ENCODE measurements at regions not wholly inside any gene's neighbourhood (a gene's known extent, or its start where the extent isn't known, plus 50 kb on each side); places are given as distances from the start of the nearest gene placed in this dataset.

DNA sequence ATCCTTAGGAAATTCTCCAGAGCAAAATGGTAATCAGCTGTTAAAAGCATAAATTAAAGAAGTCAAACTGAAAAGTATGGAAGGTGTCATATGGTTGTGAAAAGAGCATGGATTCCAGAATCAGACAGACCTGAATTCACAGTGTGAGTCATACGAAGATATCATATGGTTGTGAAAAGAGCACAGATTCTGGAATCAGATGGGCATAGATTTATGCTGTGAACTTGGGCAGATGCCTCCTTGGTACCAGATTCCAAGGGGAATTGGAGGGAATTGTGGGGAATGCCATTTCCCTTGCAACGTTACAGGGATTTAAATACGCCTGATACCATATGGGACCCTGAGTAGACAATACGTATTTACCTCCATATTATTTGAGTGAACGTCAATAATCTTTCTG is 183.7 kb downstream of the GALC start:
- Mint-ChIP-seq H3K27ac (no peak overlapping the region), H3K27me3 (no peaks in the 10 kb centered on the region), H3K36me3 (ENCODE audit: low read depth) (no peaks in the 10 kb centered on the region), H3K9me3 (no peaks in the 10 kb centered on the region), H3K4me1 (no peaks in the 10 kb centered on the region), H3K4me3 (no peak overlapping the region)
- ChIA-PET POLR2A (no interaction called here), CTCF (no interaction called here)
- DNase-seq = no peak

DNA sequence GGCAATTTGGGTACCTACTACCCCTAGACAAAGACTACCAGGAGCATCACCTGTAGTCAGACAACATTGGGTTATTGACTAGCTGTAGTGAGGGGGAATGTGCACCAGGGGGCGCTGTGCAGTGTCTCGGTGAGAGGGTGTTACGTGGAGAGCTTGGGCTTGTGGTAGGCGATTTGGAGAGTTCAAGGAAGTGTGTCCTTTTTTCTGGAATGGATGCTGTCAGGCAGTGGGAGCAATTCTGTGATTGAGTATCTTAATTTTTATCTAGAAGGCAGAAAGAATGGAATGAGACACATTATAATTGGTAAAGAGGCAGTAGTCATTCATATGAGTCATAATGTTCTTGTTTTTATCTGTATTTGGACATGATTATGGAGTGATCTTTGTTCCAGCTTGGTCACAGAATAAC is 187.7 kb downstream of the GALC start:
- no peak overlapping the region for H3K27ac Mint-ChIP-seq
- CTCF ChIA-PET = interaction anchor here (0.6 to 1.6 kb wide), 4 partner anchors 8 to 38 kb away, joined by 3 to 9 read pairs (median 3); no protein-coding TSS in a partner anchor
- no peaks in the 10 kb centered on the region for H3K4me1 Mint-ChIP-seq
- H3K9me3 Mint-ChIP-seq = no peaks in the 10 kb centered on the region
- DNase-seq = peak; percentile 56
- POLR2A ChIA-PET = no interaction called here
- peaks cover 3% of the 10 kb centered on the region for H3K27me3 Mint-ChIP-seq
- no peaks in the 10 kb centered on the region for H3K36me3 Mint-ChIP-seq (ENCODE audit: low read depth)
- no peak overlapping the region for H3K4me3 Mint-ChIP-seq

DNA sequence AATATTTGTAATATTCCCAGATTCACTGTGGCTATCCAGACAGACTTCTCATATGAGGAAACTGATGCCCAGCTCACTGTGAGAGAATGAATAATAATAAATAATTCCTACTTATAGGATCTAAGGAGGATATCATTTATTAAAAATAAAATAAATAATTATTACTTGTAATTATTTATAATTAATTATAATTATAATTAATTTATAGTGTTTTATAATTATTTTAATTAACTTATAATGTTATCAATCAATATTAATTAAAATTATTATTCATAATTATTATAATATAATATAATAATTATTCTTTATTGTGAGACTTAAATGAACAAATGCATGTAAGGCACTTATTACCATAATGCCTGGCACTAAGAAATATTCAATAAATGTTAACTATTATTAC is 192.8 kb downstream of the GALC start:
- CTCF ChIA-PET = no interaction called here
- H3K9me3 Mint-ChIP-seq = no peaks in the 10 kb centered on the region
- H3K27me3 Mint-ChIP-seq = peaks cover 3% of the 10 kb centered on the region
- H3K27ac Mint-ChIP-seq = no peak overlapping the region
- H3K4me3 Mint-ChIP-seq = no peak overlapping the region
- no peaks in the 10 kb centered on the region for H3K4me1 Mint-ChIP-seq
- no peaks in the 10 kb centered on the region for H3K36me3 Mint-ChIP-seq (ENCODE audit: low read depth)
- DNase-seq = no peak
- POLR2A ChIA-PET = no interaction called here

DNA sequence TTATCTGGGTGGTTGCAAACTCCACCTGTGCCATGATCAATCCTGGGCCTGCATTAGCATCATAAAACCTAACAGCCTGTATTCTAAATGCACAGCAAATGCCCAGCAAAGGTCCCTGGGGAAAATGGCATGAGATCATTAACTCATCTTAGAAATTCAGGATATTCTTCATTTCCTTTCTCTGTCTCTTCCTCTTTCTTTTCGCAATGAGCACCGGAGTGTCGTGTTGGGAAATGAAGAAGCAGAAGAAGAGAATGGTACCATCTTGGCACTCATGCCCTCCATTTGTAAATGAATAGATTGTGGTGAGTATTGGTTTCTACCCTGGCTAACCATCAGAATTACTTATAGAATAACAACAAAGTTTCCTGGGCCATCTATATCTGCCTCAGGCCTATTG is 193.6 kb downstream of the GALC start:
- no peak overlapping the region for H3K27ac Mint-ChIP-seq
- POLR2A ChIA-PET = no interaction called here
- CTCF ChIA-PET = no interaction called here
- peaks cover 3% of the 10 kb centered on the region for H3K27me3 Mint-ChIP-seq
- no peaks in the 10 kb centered on the region for H3K9me3 Mint-ChIP-seq
- DNase-seq = no peak
- no peaks in the 10 kb centered on the region for H3K4me1 Mint-ChIP-seq
- H3K4me3 Mint-ChIP-seq = no peak overlapping the region
- H3K36me3 Mint-ChIP-seq (ENCODE audit: low read depth) = no peaks in the 10 kb centered on the region

DNA sequence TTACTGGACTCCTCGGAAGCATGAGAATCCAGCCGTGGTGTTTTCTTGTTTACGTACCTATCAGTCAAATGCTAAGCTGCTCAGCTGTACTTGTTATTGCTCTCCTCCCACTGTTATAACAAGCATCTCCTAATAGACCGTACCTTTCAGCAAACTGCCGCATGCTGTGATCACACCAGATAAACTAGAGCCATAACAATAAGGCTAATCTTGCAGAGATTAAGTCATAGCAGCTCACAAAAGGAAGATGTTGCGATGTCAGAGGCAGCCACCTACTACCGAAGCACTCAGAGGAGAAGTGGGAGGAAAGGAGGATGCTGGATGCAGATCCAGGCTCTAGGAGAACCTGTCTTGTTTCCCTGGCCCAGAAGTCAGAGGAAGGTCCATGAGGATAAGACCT is 196.0 kb downstream of the GALC start:
- Mint-ChIP-seq H3K27me3 (peaks cover under 1% of the 10 kb centered on the region), H3K4me3 (no peak overlapping the region), H3K4me1 (no peaks in the 10 kb centered on the region), H3K27ac (no peak overlapping the region), H3K9me3 (no peaks in the 10 kb centered on the region), H3K36me3 (ENCODE audit: low read depth) (no peaks in the 10 kb centered on the region)
- CTCF ChIA-PET = no interaction called here
- POLR2A ChIA-PET = no interaction called here
- DNase-seq = no peak

DNA sequence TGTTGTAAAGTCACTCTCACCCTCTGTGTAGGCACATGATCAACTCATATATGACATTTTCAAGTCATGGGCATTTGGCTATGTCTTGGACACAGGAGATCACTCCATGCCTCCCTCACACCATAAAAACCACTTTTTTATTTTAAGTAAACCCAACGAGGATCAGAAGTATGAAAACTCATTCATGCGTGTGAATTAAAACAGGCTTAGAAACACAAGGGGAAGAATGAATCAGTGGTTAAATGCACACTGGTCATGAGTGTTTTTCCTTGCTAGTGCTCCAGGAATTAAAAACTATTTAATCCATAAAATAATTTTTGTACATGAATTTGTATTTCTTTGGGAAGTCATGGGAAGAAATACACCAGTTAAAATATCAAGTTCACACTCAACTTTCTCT is 198.4 kb downstream of the GALC start:
- Mint-ChIP-seq H3K36me3 (ENCODE audit: low read depth) (no peaks in the 10 kb centered on the region), H3K9me3 (no peaks in the 10 kb centered on the region), H3K4me3 (no peak overlapping the region), H3K4me1 (no peaks in the 10 kb centered on the region), H3K27ac (no peak overlapping the region), H3K27me3 (no peaks in the 10 kb centered on the region)
- ChIA-PET POLR2A (no interaction called here), CTCF (no interaction called here)
- DNase-seq = no peak

DNA sequence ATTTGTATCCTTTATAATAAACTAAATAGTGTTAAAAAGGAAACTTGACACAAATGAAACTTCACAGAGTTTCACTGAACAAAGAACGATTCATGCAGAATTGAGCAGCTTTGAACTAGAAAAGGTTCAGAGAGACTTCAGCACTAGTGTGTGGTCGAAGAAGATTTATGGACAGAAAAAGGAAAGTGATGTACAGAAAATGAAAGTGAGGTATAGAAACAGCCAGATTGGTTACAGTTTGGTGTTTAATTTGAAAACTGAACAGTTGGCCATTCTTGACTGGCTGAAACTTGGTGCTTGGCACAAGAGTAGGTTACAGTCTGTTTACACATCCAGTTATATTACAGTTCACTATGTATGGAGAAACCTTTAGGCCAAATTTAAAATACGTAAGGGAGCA is 207.1 kb downstream of the GALC start:
- Mint-ChIP-seq H3K27me3 (no peaks in the 10 kb centered on the region), H3K4me1 (no peaks in the 10 kb centered on the region), H3K9me3 (no peaks in the 10 kb centered on the region), H3K36me3 (ENCODE audit: low read depth) (no peaks in the 10 kb centered on the region), H3K4me3 (no peak overlapping the region), H3K27ac (no peak overlapping the region)
- ChIA-PET POLR2A (no interaction called here), CTCF (no interaction called here)
- no peak for DNase-seq

DNA sequence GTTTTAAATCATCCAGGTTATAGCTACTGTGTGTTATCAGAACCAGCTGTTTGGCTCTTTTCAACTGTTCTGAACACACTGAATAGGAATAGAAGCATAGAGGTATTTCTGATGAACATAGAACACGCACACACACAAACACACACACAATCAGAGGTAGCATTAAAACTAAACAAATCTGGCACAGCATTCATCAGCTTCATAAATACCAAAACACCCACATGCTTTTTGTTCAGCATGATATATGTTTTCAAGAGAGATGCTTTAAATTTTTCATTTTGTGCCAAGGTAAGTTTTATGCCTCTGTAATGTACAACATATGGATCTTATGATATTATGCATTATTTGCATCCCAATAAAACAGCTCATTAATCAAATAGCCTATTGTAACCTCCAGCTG is 208.6 kb downstream of the GALC start:
- Mint-ChIP-seq H3K9me3 (peaks cover 4% of the 10 kb centered on the region), H3K4me1 (no peaks in the 10 kb centered on the region), H3K27me3 (no peaks in the 10 kb centered on the region), H3K4me3 (no peak overlapping the region), H3K27ac (no peak overlapping the region), H3K36me3 (ENCODE audit: low read depth) (no peaks in the 10 kb centered on the region)
- no peak for DNase-seq
- ChIA-PET POLR2A (no interaction called here), CTCF (no interaction called here)

DNA sequence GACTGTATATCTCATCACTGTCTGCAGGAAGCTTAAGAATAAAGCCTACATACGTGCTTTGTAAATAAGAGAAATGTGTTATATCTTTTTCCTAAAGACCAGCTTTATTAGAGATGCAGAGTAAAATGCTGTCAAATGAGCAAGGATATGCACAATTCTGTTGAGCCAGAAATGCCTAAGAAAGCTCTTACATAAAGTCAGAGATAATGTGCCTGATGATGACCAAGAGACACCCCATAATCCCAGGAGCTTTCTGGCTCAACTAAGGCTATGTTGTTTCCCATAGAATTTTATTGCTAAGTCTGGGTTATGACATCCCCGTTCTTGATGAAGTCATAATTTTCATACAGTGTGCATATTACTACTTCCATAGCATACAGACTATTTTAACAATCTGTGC is 209.9 kb downstream of the GALC start:
- peaks cover 4% of the 10 kb centered on the region for H3K9me3 Mint-ChIP-seq
- H3K4me3 Mint-ChIP-seq = no peak overlapping the region
- no peaks in the 10 kb centered on the region for H3K4me1 Mint-ChIP-seq
- CTCF ChIA-PET = no interaction called here
- H3K27ac Mint-ChIP-seq = no peak overlapping the region
- H3K36me3 Mint-ChIP-seq (ENCODE audit: low read depth) = no peaks in the 10 kb centered on the region
- H3K27me3 Mint-ChIP-seq = no peaks in the 10 kb centered on the region
- POLR2A ChIA-PET = no interaction called here
- DNase-seq = no peak

DNA sequence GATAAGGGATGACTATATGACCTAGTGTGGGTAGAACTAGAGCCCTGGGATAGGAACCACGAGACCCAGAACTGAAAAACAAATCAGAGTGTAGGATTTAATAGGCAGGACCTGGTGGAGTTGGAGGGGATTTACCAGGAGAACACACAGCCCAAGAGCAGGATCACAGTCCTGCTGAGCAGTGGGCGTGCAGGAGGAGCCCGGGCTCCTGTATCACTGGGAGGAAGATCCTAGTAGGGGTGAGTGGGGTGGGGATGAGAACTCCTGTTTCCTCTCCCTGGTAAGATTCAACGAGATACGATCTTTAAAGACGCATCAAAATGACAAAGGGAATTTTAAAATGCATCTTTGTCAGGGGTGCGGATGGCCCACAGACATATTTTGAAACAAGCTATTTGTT is 220.1 kb downstream of the GALC start:
- no peak overlapping the region for H3K27ac Mint-ChIP-seq
- no peaks in the 10 kb centered on the region for H3K36me3 Mint-ChIP-seq (ENCODE audit: low read depth)
- no peaks in the 10 kb centered on the region for H3K27me3 Mint-ChIP-seq
- no peak for DNase-seq
- no peak overlapping the region for H3K4me3 Mint-ChIP-seq
- no peaks in the 10 kb centered on the region for H3K9me3 Mint-ChIP-seq
- no peaks in the 10 kb centered on the region for H3K4me1 Mint-ChIP-seq
- POLR2A ChIA-PET = no interaction called here
- CTCF ChIA-PET = interaction anchor here (0.8 kb wide), 1 partner anchor 51 kb away, joined by 4 read pairs; no protein-coding TSS in a partner anchor

DNA sequence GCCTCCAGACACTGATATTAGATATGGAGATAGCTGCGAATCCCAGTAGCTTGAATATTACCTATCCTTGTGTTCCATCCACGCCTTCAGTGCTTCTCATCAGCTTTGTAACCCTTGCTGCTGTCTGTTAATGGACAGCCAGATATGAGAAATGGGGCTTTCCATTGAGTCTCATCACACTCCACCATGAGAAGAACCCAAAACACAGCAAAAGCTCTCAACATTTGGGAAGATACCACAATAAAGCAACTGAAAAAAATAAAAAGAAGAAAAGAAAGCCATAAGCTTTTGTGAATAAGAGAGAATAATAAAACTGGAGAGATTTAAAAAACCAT is 225.4 kb downstream of the GALC start:
- no peak for DNase-seq
- Mint-ChIP-seq H3K27ac (no peak overlapping the region), H3K4me1 (no peaks in the 10 kb centered on the region), H3K36me3 (ENCODE audit: low read depth) (no peaks in the 10 kb centered on the region), H3K4me3 (no peak overlapping the region), H3K9me3 (no peaks in the 10 kb centered on the region), H3K27me3 (no peaks in the 10 kb centered on the region)
- ChIA-PET POLR2A (no interaction called here), CTCF (no interaction called here)

DNA sequence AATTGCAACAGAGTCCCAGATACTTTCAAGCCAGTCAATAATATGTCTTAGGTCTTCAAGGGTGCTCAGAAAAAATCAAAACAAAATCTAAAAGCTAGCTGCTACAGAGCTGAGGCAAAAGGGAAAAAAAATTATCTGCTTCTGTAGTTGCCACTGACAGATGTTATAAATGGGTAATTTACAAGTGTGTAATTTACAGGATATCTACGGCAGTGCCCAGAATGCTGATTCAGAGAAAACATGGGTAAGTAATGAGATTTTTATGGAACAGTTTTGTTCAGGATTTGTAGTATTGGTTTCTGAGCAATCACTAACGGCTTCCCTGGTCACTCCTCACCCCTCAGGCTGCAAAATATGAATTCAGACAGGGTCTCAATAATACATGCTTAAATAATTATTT is 234.1 kb downstream of the GALC start:
- H3K4me3 Mint-ChIP-seq = no peak overlapping the region
- ChIA-PET CTCF (no interaction called here), POLR2A (no interaction called here)
- no peaks in the 10 kb centered on the region for H3K36me3 Mint-ChIP-seq (ENCODE audit: low read depth)
- peaks cover 4% of the 10 kb centered on the region for H3K27me3 Mint-ChIP-seq
- DNase-seq = no peak
- no peak overlapping the region for H3K27ac Mint-ChIP-seq
- H3K4me1 Mint-ChIP-seq = no peaks in the 10 kb centered on the region
- peaks cover 2% of the 10 kb centered on the region for H3K9me3 Mint-ChIP-seq

DNA sequence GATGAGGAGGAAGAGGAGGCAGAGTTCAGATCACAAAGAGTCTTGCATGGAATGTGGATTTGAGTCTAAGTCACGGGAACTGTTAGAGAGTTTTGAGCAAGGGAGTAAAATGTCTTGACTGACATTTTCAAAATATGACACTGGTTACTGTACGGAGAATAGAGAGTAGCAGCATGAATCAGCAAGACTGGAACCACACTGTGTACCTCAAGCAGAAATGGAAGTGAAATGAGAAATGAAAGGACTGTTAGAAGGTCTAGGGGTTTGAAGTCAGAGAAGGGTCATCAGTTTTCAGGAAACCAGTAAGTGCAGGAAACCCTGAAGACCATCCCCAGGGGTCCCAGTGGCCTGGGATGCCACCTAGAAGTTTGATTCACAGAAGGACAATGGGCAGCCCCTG is 236.3 kb downstream of the GALC start:
- Mint-ChIP-seq H3K27me3 (peaks cover 4% of the 10 kb centered on the region), H3K9me3 (peaks cover under 1% of the 10 kb centered on the region), H3K36me3 (ENCODE audit: low read depth) (no peaks in the 10 kb centered on the region), H3K4me3 (no peak overlapping the region), H3K4me1 (no peaks in the 10 kb centered on the region), H3K27ac (no peak overlapping the region)
- POLR2A ChIA-PET = no interaction called here
- CTCF ChIA-PET = interaction anchor here (1.9 kb wide), 1 partner anchor 12 kb away, joined by 7 read pairs; no protein-coding TSS in a partner anchor
- DNase-seq = no peak

DNA sequence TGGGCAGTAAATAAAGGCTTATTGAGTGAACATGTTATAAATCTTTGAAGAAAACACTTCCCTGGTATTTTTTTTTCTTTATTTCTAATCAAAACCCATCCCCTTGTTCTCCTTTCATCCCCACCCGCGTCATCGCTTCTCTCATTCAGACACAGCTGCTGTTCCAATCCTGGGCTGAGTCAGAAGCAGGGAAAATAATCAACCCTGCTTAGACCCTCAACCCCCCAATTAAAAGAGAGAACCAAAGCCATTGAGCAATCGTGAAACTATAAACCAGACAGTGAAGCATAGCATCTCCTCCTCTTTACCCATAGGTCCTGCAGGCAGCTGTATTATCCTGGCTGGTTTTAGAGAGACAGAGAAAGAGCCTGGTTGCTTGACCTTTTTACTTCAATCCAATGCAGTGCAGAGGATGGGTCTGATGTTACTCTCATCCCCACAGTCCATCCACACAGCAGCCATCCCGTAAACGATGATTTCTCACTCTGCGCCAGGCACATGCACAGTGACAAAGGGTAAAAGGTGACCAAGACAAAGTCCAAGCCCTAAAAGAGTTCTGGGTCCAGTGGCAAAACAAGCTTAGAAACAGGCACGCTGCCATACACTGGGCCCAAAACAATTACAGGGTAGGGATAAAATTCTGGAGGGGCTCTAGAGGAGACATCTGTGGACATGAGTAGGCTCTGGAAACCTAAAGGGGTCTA is 238.3 kb downstream of the GALC start:
- no peaks in the 10 kb centered on the region for H3K9me3 Mint-ChIP-seq
- ChIA-PET CTCF (interaction anchor here (0.6 kb wide), 1 partner anchor 124 kb away, joined by 6 read pairs; no protein-coding TSS in a partner anchor), POLR2A (no interaction called here)
- no peak overlapping the region for H3K4me3 Mint-ChIP-seq
- no peaks in the 10 kb centered on the region for H3K36me3 Mint-ChIP-seq (ENCODE audit: low read depth)
- peaks cover 4% of the 10 kb centered on the region for H3K27me3 Mint-ChIP-seq
- H3K27ac Mint-ChIP-seq = no peak overlapping the region
- no peak for DNase-seq
- H3K4me1 Mint-ChIP-seq = no peaks in the 10 kb centered on the region
